Lung (tissue), 11 donors: ENCODE measurements at regions not wholly inside any gene's neighbourhood (a gene's known extent, or its start where the extent isn't known, plus 50 kb on each side); places are given as distances from the start of the nearest gene placed in this dataset.

Source experiments
- ATAC-seq: fragments of 200-7000 bp; cut with Tn5 transposase; one replicate; pipeline ENCODE4 v1.9.1; 2020; ENCODE audit warnings: moderate number of reproducible peaks; ENCODE audit not compliant: insufficient read depth, low FRiP score
- DNase-seq, 3 donors: peaks; one replicate each; pipeline ENCODE4 v3.0.0-alpha.2; 2013 to 2017
- H3K27ac ChIP-seq, 2 donors: one replicate each; pipeline ENCODE4 v1.5.1; 2013; ENCODE audit warnings: mild to moderate bottlenecking in 2 of 2, moderate library complexity in 2 of 2, control low read depth in 1 of 2, inconsistent platforms in 1 of 2, low read depth in 1 of 2, low read length in 1 of 2
- H3K27me3 ChIP-seq, 3 donors: one replicate each; pipeline ENCODE4 v1.5.1; 2013; ENCODE audit warnings: low read length in 2 of 3; ENCODE audit not compliant: control insufficient read depth in 3 of 3, insufficient read depth in 3 of 3
- H3K36me3 ChIP-seq, 4 donors: one replicate each; pipeline ENCODE4 v1.5.1; 2013; ENCODE audit warnings: low read length in 4 of 4, mild to moderate bottlenecking in 1 of 4, moderate library complexity in 1 of 4; ENCODE audit not compliant: control insufficient read depth in 4 of 4, insufficient read depth in 4 of 4
- H3K4me1 ChIP-seq, 5 donors: one replicate each; pipeline ENCODE4 v1.5.1; 2013; ENCODE audit warnings: low read length in 5 of 5, mild to moderate bottlenecking in 2 of 5, moderate library complexity in 1 of 5; ENCODE audit not compliant: control insufficient read depth in 5 of 5, insufficient read depth in 5 of 5
- H3K4me3 ChIP-seq: one replicate; pipeline ENCODE4 v1.5.1; 2013; ENCODE audit warnings: mild to moderate bottlenecking, control low read depth, moderate library complexity
- H3K9ac ChIP-seq, 2 donors: one replicate each; pipeline ENCODE4 v1.5.1; 2013; ENCODE audit warnings: low read length in 2 of 2, control low read depth in 1 of 2; ENCODE audit not compliant: insufficient read depth in 1 of 2
- H3K9me3 ChIP-seq, 4 donors: one replicate each; pipeline ENCODE4 v1.5.1; 2013; ENCODE audit warnings: low read length in 3 of 4, mild to moderate bottlenecking in 1 of 4, moderate library complexity in 1 of 4; ENCODE audit not compliant: control insufficient read depth in 4 of 4, insufficient read depth in 3 of 4
- WGBS, 2 donors: extraction: QIAGEN DNeasy Blood & Tissue Kit; methylation state at CpG; one replicate each; pipeline ENCODE4 v1.1.7; 2013; 5-methylcytosine and 5-hydroxymethylcytosine counted together
- TF ChIP-seq, protein P1 (sequence below): IDR thresholded peaks from 2 replicates; pipeline ENCODE4 v1.5.1; 2012; ENCODE audit warnings: mild to moderate bottlenecking; ENCODE audit errors: control extremely low read depth, extremely low read depth
- donor health status: control.
- donor health status: control.
- donor health status: Bipolar disorder and iron deficiency.
- donor health status: healthy.
- donor health status: DM: yes; HTN: yes; CAD: no.

DNA sequence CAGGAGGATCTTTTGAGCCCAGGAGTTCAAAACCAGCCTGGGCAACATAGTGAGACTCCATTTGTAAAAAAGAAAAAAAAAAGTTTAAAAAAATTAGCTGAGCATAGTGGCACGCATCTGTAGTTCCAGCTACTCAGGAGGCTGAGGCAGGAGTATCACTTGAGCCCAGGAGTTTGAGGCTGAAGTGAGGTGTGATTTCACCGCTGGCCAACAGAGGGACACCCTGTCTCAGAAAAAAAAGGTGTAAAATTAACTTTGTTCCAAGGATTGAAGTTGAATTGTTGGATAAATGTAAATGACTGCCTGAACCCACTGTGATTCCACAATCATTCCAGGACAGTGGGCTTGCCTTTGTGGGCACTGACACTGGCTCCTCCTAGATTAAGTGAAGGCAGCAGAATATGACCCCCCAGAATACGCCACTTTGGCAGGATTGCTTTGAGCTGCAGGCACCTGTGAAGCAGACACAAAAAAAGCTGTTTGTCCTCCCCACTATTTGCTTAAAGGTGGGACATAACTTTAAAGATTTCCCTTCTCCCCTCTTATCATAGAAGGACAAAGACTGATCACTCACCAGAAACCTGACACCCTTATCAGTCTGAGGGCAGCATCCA, 57.2 kb upstream of the FOXI2 start:
- Histone ChIP-seq H3K9ac (no peak overlapping the region), H3K27me3 (no peaks in the 10 kb centered on the region), H3K9me3 (peaks cover 0 to 3% (median 0%) of the 10 kb centered on the region in 4 donors), H3K4me3 (no peak overlapping the region), H3K36me3 (no peaks in the 10 kb centered on the region), H3K4me1 (no peaks in the 10 kb centered on the region), H3K27ac (no peak overlapping the region)
- WGBS, 2 donors = 79 to 84% methylated on average over 3 of the region's 3 CpGs
- TF ChIP-seq, protein P1, sequence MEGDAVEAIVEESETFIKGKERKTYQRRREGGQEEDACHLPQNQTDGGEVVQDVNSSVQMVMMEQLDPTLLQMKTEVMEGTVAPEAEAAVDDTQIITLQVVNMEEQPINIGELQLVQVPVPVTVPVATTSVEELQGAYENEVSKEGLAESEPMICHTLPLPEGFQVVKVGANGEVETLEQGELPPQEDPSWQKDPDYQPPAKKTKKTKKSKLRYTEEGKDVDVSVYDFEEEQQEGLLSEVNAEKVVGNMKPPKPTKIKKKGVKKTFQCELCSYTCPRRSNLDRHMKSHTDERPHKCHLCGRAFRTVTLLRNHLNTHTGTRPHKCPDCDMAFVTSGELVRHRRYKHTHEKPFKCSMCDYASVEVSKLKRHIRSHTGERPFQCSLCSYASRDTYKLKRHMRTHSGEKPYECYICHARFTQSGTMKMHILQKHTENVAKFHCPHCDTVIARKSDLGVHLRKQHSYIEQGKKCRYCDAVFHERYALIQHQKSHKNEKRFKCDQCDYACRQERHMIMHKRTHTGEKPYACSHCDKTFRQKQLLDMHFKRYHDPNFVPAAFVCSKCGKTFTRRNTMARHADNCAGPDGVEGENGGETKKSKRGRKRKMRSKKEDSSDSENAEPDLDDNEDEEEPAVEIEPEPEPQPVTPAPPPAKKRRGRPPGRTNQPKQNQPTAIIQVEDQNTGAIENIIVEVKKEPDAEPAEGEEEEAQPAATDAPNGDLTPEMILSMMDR = no peak
- no peak for DNase-seq
- no peak for ATAC-seq
